ENCODE measurements at regions not wholly inside any gene's neighbourhood (a gene's known extent, or its start where the extent isn't known, plus 50 kb on each side); places are given as distances from the start of the nearest gene placed in this dataset.

- H4K20me1 ChIP-seq (ENCODE audit: control insufficient read depth, extremely low read depth, insufficient read depth, low read length): no peaks in the 10 kb centered on the region
- H3K27me3 ChIP-seq (ENCODE audit: control insufficient read depth, extremely low read depth, insufficient read depth, low read length): no peaks in the 10 kb centered on the region
- H3K27ac ChIP-seq (ENCODE audit: control insufficient read depth, insufficient read depth, low read length): no peak overlapping the region
- H3K4me3 ChIP-seq (ENCODE audit: control insufficient read depth in 2 of 3, extremely low read depth in 1 of 3, insufficient read depth in 2 of 3, low read depth in 1 of 3, low read length in 3 of 3): no peak overlapping the region
- dilution Hi-C loops (cut with MboI; ENCODE audit: extremely low pct_ligation_motif_present, low sequenced_read_pairs): no loop called here
- H3K4me2 ChIP-seq (ENCODE audit: control insufficient read depth, extremely low read depth, insufficient read depth, low read depth, low read length): no peak overlapping the region
- no peaks in the 10 kb centered on the region for H3K79me2 ChIP-seq (ENCODE audit: control insufficient read depth, insufficient read depth, low read length)
- H3K36me3 ChIP-seq (ENCODE audit: control insufficient read depth in 2 of 2, extremely low read depth in 1 of 2, insufficient read depth in 2 of 2, low read length in 2 of 2): no peaks in the 10 kb centered on the region
- no peaks in the 10 kb centered on the region for H3K4me1 ChIP-seq (ENCODE audit: control insufficient read depth, extremely low read depth, insufficient read depth, low read length)
- no peak for FAIRE-seq
- H3K9me1 ChIP-seq (ENCODE audit: control insufficient read depth, extremely low read depth, insufficient read depth, low read length): no peaks in the 10 kb centered on the region
- TF ChIP-seq, protein P1, sequence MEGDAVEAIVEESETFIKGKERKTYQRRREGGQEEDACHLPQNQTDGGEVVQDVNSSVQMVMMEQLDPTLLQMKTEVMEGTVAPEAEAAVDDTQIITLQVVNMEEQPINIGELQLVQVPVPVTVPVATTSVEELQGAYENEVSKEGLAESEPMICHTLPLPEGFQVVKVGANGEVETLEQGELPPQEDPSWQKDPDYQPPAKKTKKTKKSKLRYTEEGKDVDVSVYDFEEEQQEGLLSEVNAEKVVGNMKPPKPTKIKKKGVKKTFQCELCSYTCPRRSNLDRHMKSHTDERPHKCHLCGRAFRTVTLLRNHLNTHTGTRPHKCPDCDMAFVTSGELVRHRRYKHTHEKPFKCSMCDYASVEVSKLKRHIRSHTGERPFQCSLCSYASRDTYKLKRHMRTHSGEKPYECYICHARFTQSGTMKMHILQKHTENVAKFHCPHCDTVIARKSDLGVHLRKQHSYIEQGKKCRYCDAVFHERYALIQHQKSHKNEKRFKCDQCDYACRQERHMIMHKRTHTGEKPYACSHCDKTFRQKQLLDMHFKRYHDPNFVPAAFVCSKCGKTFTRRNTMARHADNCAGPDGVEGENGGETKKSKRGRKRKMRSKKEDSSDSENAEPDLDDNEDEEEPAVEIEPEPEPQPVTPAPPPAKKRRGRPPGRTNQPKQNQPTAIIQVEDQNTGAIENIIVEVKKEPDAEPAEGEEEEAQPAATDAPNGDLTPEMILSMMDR (optimal IDR thresholded peaks at IDR 0.05 in 1 of 3, IDR thresholded peaks at IDR 0.05 in 1 of 3, conservative IDR thresholded peaks at IDR 0.05 in 1 of 3; ENCODE audit: extremely low read depth in 1 of 3, insufficient read depth in 2 of 3, low read length in 3 of 3): no peak
- no peak for TF ChIP-seq EZH2 (IDR thresholded peaks at IDR 0.05; ENCODE audit: low read length)
- H3K9me3 ChIP-seq (ENCODE audit: control insufficient read depth, low read depth, low read length): no peaks in the 10 kb centered on the region
- no peak for DNase-seq (ENCODE audit: low read depth, low spot score)
- H2AFZ ChIP-seq (ENCODE audit: control insufficient read depth, low read length): no peak overlapping the region
- H3K9ac ChIP-seq (ENCODE audit: control insufficient read depth, extremely low read depth, insufficient read depth, low read length): no peak overlapping the region
Measured at GRCh38 chr18:71021030-71021362, 732.2 kb downstream of the SOCS6 start.

DNA sequence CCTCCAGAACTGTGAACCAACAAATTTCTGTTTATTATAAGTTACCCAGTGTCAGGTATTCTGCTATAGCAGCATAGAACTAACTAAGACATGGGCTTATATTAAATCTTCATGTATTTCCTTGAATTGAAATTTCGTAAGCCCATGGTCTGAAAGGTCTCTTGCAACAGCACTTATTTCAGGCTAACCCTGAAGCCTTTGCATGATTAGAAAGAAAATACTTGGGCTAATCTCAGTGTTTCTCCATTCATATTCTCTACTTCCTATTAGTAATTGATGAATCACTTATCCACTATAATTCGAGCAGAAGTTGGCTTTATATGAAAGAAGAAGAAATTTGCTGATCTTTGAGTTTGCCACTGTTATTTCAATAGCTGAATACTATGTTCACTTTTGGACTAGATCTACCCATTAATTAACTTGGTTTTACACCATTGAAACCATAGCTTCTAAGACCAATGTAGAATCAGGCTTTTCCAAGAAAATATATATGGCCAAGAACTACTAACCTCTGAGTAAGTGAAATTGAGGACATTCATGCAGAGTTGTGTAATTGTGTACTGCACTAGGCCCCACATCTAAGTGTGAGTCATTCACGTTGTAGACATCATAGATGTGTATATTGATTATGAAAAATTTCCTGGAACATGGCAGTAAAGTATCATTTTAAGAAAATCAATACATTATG is 731.6 kb downstream of the SOCS6 start:
- Histone ChIP-seq H2AFZ (ENCODE audit: control insufficient read depth, low read length) (no peak overlapping the region), H3K27ac (ENCODE audit: control insufficient read depth, insufficient read depth, low read length) (no peak overlapping the region), H4K20me1 (ENCODE audit: control insufficient read depth, extremely low read depth, insufficient read depth, low read length) (no peaks in the 10 kb centered on the region), H3K4me1 (ENCODE audit: control insufficient read depth, extremely low read depth, insufficient read depth, low read length) (no peaks in the 10 kb centered on the region), H3K9ac (ENCODE audit: control insufficient read depth, extremely low read depth, insufficient read depth, low read length) (no peak overlapping the region), H3K27me3 (ENCODE audit: control insufficient read depth, extremely low read depth, insufficient read depth, low read length) (no peaks in the 10 kb centered on the region), H3K9me1 (ENCODE audit: control insufficient read depth, extremely low read depth, insufficient read depth, low read length) (no peaks in the 10 kb centered on the region), H3K4me2 (ENCODE audit: control insufficient read depth, extremely low read depth, insufficient read depth, low read depth, low read length) (no peak overlapping the region), H3K79me2 (ENCODE audit: control insufficient read depth, insufficient read depth, low read length) (no peaks in the 10 kb centered on the region), H3K36me3 (ENCODE audit: control insufficient read depth in 2 of 2, extremely low read depth in 1 of 2, insufficient read depth in 2 of 2, low read length in 2 of 2) (no peaks in the 10 kb centered on the region), H3K4me3 (ENCODE audit: control insufficient read depth in 2 of 3, extremely low read depth in 1 of 3, insufficient read depth in 2 of 3, low read depth in 1 of 3, low read length in 3 of 3) (no peak overlapping the region), H3K9me3 (ENCODE audit: control insufficient read depth, low read depth, low read length) (no peaks in the 10 kb centered on the region)
- TF ChIP-seq, protein P1 (optimal IDR thresholded peaks at IDR 0.05 in 1 of 3, IDR thresholded peaks at IDR 0.05 in 1 of 3, conservative IDR thresholded peaks at IDR 0.05 in 1 of 3; ENCODE audit: extremely low read depth in 1 of 3, insufficient read depth in 2 of 3, low read length in 3 of 3): no peak
- no peak for TF ChIP-seq EZH2 (IDR thresholded peaks at IDR 0.05; ENCODE audit: low read length)
- FAIRE-seq (no peak), DNase-seq (ENCODE audit: low read depth, low spot score) (no peak)
- dilution Hi-C loops (cut with MboI; ENCODE audit: extremely low pct_ligation_motif_present, low sequenced_read_pairs): no loop called here
